Heart right ventricle (tissue), 16 donors: ENCODE measurements at regions not wholly inside any gene's neighbourhood (a gene's known extent, or its start where the extent isn't known, plus 50 kb on each side); places are given as distances from the start of the nearest gene placed in this dataset.

Experiments
- ATAC-seq, 8 donors: fragments of 200-7000 bp; cut with Tn5 transposase; one replicate each; pipeline ENCODE4 v1.9.1; 2020; ENCODE audit warnings: mild to moderate bottlenecking in 8 of 8, moderate library complexity in 8 of 8, moderate number of reproducible peaks in 1 of 8
- DNase-seq, 2 donors: peaks; one replicate each; pipeline ENCODE4 v3.0.0-alpha.2; 2020
- H3K27ac ChIP-seq, 10 donors: fragments of 200-600 bp; sonication (generic) in 2 of 10; one replicate each; pipeline versions ENCODE4 v1.5.0 to v1.8.0; 2020 to 2022; ENCODE audit warnings: mild to moderate bottlenecking in 3 of 10
- H3K27me3 ChIP-seq, 7 donors: fragments of 200-600 bp; one replicate each; pipeline ENCODE4 v1.8.0; 2021 to 2022; ENCODE audit warnings: mild to moderate bottlenecking in 2 of 7
- H3K36me3 ChIP-seq, 9 donors: fragments of 200-600 bp; sonication (generic) in 1 of 9; one replicate each; pipeline versions ENCODE4 v1.5.0 to v1.8.0; 2020 to 2022; ENCODE audit warnings: mild to moderate bottlenecking in 2 of 9
- H3K4me1 ChIP-seq, 9 donors: fragments of 200-600 bp; sonication (generic) in 1 of 9; one replicate each; pipeline versions ENCODE4 v1.5.0 to v1.8.0; 2020 to 2022; ENCODE audit warnings: mild to moderate bottlenecking in 4 of 9
- H3K4me3 ChIP-seq, 10 donors: fragments of 200-600 bp; sonication (generic) in 2 of 10; one replicate each; pipeline versions ENCODE4 v1.5.0 to v1.8.0; 2020 to 2022; ENCODE audit warnings: mild to moderate bottlenecking in 7 of 10, moderate library complexity in 2 of 10
- H3K9me3 ChIP-seq, 11 donors: fragments of 200-600 bp in 10 of 11; sonication (generic) in 2 of 11; one replicate each; pipeline versions ENCODE4 v1.5.0 to v1.8.0; 2013 to 2022; ENCODE audit warnings: mild to moderate bottlenecking in 2 of 11, control low read depth in 1 of 11, moderate library complexity in 1 of 11
- WGBS, 2 donors: extraction: QIAGEN DNeasy Blood & Tissue Kit; methylation state at CpG; one replicate each; pipeline ENCODE4 v1.1.7; 2013; ENCODE audit warnings: inconsistent platforms in 1 of 2; 5-methylcytosine and 5-hydroxymethylcytosine counted together
- intact Hi-C, 10 donors: fragments of 100-400 bp; cut with DNase I; formaldehyde crosslinking; loops; one replicate each; pipeline versions ENCODE4 v1.11.1 to v1.14.2; 2022
- TF ChIP-seq, protein P1 (sequence below), 9 donors: fragments of 200-600 bp; sonication (generic) in 2 of 9; IDR thresholded peaks; one replicate each; pipeline versions ENCODE4 v1.5.0 to v1.8.0; 2021 to 2022; ENCODE audit warnings: antibody characterized with exemption in 9 of 9, mild to moderate bottlenecking in 5 of 9, moderate library complexity in 1 of 9
- donor health status: Arrhythmogenic right ventricular cardiomyopathy.
- donor health status: ischemic (EF 13 %, LVEDD 7.1; RV severe dilation, severe dysfunction).
- donor health status: healthy with polysubstance abuse.
- donor health status: DM: no; HTN: yes; CAD: no.
- donor health status: DM: no; HTN: no; CAD: no.
- donor health status: ischemic (EF 25% LVEDD 6.9; RV normal size, moderate dysfunction).
- donor health status: ischemic (EF 25% LVEDD 5.7; RV mildly dilated, moderate dysfunction).
- donor health status: healthy.
- donor health status: DM: yes; HTN: yes; CAD: no.
- donor health status: Ischemic cardiomyopathy.
- donor health status: ischemic (EF 35%, LVEDD 5.7; RV mildly dilated, moderate dysfunction).
- donor health status: nonischemic (EF 11% LVEDD 7.7; RV severe dilation, severe dysfunction).
- donor health status: DM: yes; HTN: yes; CAD: no.
- donor health status: PGD.
- donor health status: ischemic (EF 29% LVEDD 5.4; RV normal size, mild dysfunction).
- donor health status: nonischemic (EF 23%, LVEDD 6.1; RV moderate dilation, normal function).

GRCh38 chr1:188241629-188242028, 1412.9 kb downstream of the PLA2G4A start:
- WGBS, 2 donors: 78 to 83% methylated on average over 4 of the region's 4 CpGs
- Histone ChIP-seq H3K36me3 (no peaks in the 10 kb centered on the region), H3K4me3 (no peak overlapping the region), H3K27me3 (no peaks in the 10 kb centered on the region), H3K9me3 (no peaks in the 10 kb centered on the region), H3K27ac (no peak overlapping the region), H3K4me1 (no peaks in the 10 kb centered on the region)
- ATAC-seq: no peak
- intact Hi-C loops: no loop called here
- no peak for DNase-seq
- TF ChIP-seq, protein P1, sequence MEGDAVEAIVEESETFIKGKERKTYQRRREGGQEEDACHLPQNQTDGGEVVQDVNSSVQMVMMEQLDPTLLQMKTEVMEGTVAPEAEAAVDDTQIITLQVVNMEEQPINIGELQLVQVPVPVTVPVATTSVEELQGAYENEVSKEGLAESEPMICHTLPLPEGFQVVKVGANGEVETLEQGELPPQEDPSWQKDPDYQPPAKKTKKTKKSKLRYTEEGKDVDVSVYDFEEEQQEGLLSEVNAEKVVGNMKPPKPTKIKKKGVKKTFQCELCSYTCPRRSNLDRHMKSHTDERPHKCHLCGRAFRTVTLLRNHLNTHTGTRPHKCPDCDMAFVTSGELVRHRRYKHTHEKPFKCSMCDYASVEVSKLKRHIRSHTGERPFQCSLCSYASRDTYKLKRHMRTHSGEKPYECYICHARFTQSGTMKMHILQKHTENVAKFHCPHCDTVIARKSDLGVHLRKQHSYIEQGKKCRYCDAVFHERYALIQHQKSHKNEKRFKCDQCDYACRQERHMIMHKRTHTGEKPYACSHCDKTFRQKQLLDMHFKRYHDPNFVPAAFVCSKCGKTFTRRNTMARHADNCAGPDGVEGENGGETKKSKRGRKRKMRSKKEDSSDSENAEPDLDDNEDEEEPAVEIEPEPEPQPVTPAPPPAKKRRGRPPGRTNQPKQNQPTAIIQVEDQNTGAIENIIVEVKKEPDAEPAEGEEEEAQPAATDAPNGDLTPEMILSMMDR (IDR thresholded peaks at IDR 0.05): no peak

- Histone ChIP-seq H3K27ac (no peak overlapping the region), H3K27me3 (no peaks in the 10 kb centered on the region), H3K36me3 (no peaks in the 10 kb centered on the region), H3K9me3 (no peaks in the 10 kb centered on the region), H3K4me1 (no peaks in the 10 kb centered on the region), H3K4me3 (no peak overlapping the region)
- 58 to 77% methylated on average over 3 of the region's 3 CpGs for WGBS, 2 donors
- TF ChIP-seq, protein P1 (IDR thresholded peaks at IDR 0.05): no peak
- no peak for DNase-seq
- intact Hi-C loops: no loop called here
- ATAC-seq: no peak
These were observed 1414.7 kb downstream of the PLA2G4A start for GRCh38 chr1:188243456-188243855.

GRCh38 chr1:188244681-188245080, 1415.9 kb downstream of the PLA2G4A start:
- intact Hi-C loops: no loop called here
- WGBS, 2 donors: 86 to 89% methylated on average over 1 of the region's 1 CpG
- DNase-seq (no peak), ATAC-seq (no peak)
- H3K36me3 ChIP-seq: no peaks in the 10 kb centered on the region
- H3K4me1 ChIP-seq: no peaks in the 10 kb centered on the region
- TF ChIP-seq, protein P1 (IDR thresholded peaks at IDR 0.05): no peak
- no peaks in the 10 kb centered on the region for H3K27me3 ChIP-seq
- no peaks in the 10 kb centered on the region for H3K9me3 ChIP-seq
- H3K4me3 ChIP-seq: no peak overlapping the region
- no peak overlapping the region for H3K27ac ChIP-seq

GRCh38 chr1:188247255-188247654, 1418.5 kb downstream of the PLA2G4A start:
- 33 to 39% methylated on average over 1 of the region's 1 CpG for WGBS, 2 donors
- no peak for ATAC-seq
- no peaks in the 10 kb centered on the region for H3K4me1 ChIP-seq
- intact Hi-C loops: no loop called here
- TF ChIP-seq, protein P1 (IDR thresholded peaks at IDR 0.05): no peak
- H3K36me3 ChIP-seq: no peaks in the 10 kb centered on the region
- H3K27me3 ChIP-seq: no peaks in the 10 kb centered on the region
- DNase-seq: no peak
- H3K9me3 ChIP-seq: no peaks in the 10 kb centered on the region
- H3K27ac ChIP-seq: no peak overlapping the region
- no peak overlapping the region for H3K4me3 ChIP-seq

DNA sequence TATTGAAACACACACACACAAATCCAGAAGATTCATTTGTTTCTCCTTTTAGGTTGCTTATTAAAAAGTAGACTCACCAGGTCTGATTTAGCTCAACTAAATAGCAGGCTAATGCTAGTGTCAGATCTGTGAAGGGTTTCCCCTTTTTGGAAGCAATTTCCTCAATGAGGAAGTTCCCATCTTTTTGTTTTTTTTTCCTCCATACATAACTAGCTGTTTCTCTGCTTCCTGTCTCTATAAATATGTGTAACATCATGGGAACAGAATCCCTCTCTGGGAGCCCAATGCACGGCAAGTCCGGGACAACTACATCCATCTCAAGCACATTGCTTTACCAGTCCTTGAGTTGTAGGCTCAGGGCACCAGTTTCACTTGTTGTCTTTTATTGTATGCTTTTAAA, 1421.1 kb downstream of the PLA2G4A start:
- ATAC-seq (no peak), DNase-seq (no peak)
- Histone ChIP-seq H3K4me3 (no peak overlapping the region), H3K27ac (no peak overlapping the region), H3K9me3 (peaks cover 0 to 9% (median 0%) of the 10 kb centered on the region in 11 donors), H3K36me3 (no peaks in the 10 kb centered on the region), H3K4me1 (no peaks in the 10 kb centered on the region), H3K27me3 (no peaks in the 10 kb centered on the region)
- intact Hi-C loops: no loop called here
- TF ChIP-seq, protein P1 (IDR thresholded peaks at IDR 0.05): no peak
- WGBS, 2 donors: 36 to 38% methylated on average over 2 of the region's 2 CpGs
